ENCODE measurements at regions not wholly inside any gene's neighbourhood (a gene's known extent, or its start where the extent isn't known, plus 50 kb on each side); places are given as distances from the start of the nearest gene placed in this dataset.

GRCh38 chr6:97406633-97407032 is 123.6 kb upstream of the MMS22L start:
- WGBS, 2 experiments (ENCODE audit: insufficient coverage in 1 of 2, insufficient read length in 1 of 2), result 75% methylated on average over 1 of the region's 1 CpG; no CpG with 5 or more reads in 1 of the 2 experiments
- H3K27ac Mint-ChIP-seq, result no peak overlapping the region
- no peak for DNase-seq
- peaks cover 9% of the 10 kb centered on the region for H3K27me3 Mint-ChIP-seq (ENCODE audit: insufficient read depth)
- Histone ChIP-seq H3K27ac (ENCODE audit: low read depth, low read length) (no peak overlapping the region), H3K36me3 (ENCODE audit: control insufficient read depth, insufficient read depth, low read length) (no peaks in the 10 kb centered on the region), H3K4me3 (ENCODE audit: low read length) (peak overlapping the region; percentile 51), H3K9me3 (ENCODE audit: control insufficient read depth, low read length) (peaks cover 6% of the 10 kb centered on the region), H3K4me1 (ENCODE audit: control insufficient read depth, insufficient read depth, low read length) (peaks cover 7% of the 10 kb centered on the region), H3K9ac (ENCODE audit: extremely low read depth, low read length, poor library complexity, severe bottlenecking) (no peak overlapping the region), H3K27me3 (ENCODE audit: control insufficient read depth, insufficient read depth, low read length, poor library complexity, severe bottlenecking) (no peaks in the 10 kb centered on the region)
- TF ChIP-seq CTCF (conservative IDR thresholded peaks at IDR 0.05), result no peak
- no peaks in the 10 kb centered on the region for H3K36me3 Mint-ChIP-seq (ENCODE audit: low read depth)
- H3K4me3 Mint-ChIP-seq, result no peak overlapping the region
- peaks cover 34% of the 10 kb centered on the region for H3K4me1 Mint-ChIP-seq
- H3K9me3 Mint-ChIP-seq, result no peaks in the 10 kb centered on the region

- no peaks in the 10 kb centered on the region for H3K9me3 Mint-ChIP-seq
- Histone ChIP-seq H3K9ac (ENCODE audit: extremely low read depth, low read length, poor library complexity, severe bottlenecking) (no peak overlapping the region), H3K27ac (ENCODE audit: low read depth, low read length) (no peak overlapping the region), H3K9me3 (ENCODE audit: control insufficient read depth, low read length) (no peaks in the 10 kb centered on the region), H3K4me1 (ENCODE audit: control insufficient read depth, insufficient read depth, low read length) (no peaks in the 10 kb centered on the region), H3K4me3 (ENCODE audit: low read length) (no peak overlapping the region), H3K27me3 (ENCODE audit: control insufficient read depth, insufficient read depth, low read length, poor library complexity, severe bottlenecking) (no peaks in the 10 kb centered on the region), H3K36me3 (ENCODE audit: control insufficient read depth, insufficient read depth, low read length) (no peaks in the 10 kb centered on the region)
- peaks cover 20% of the 10 kb centered on the region for H3K4me1 Mint-ChIP-seq
- WGBS, 2 experiments (ENCODE audit: insufficient coverage in 1 of 2, insufficient read length in 1 of 2), result 71 to 75% methylated on average over 1 of the region's 2 CpGs
- H3K4me3 Mint-ChIP-seq, result no peak overlapping the region
- H3K27me3 Mint-ChIP-seq (ENCODE audit: insufficient read depth), result peaks cover 33% of the 10 kb centered on the region
- DNase-seq, result no peak
- H3K36me3 Mint-ChIP-seq (ENCODE audit: low read depth), result no peaks in the 10 kb centered on the region
- TF ChIP-seq CTCF (conservative IDR thresholded peaks at IDR 0.05), result no peak
- no peak overlapping the region for H3K27ac Mint-ChIP-seq
Observed at GRCh38 chr6:97411610-97412009, 128.6 kb upstream of the MMS22L start.

- H3K36me3 ChIP-seq (ENCODE audit: control insufficient read depth, insufficient read depth, low read length), result no peaks in the 10 kb centered on the region
- H3K4me1 Mint-ChIP-seq, result peaks cover 16% of the 10 kb centered on the region
- 57 to 93% methylated on average over 1 of the region's 1 CpG for WGBS, 2 experiments (ENCODE audit: insufficient coverage in 1 of 2, insufficient read length in 1 of 2)
Observed at GRCh38 chr6:97412511-97412910, 129.5 kb upstream of the MMS22L start.

More at GRCh38 chr6:97412511-97412910, 129.5 kb upstream of the MMS22L start:
- no peak for TF ChIP-seq CTCF (conservative IDR thresholded peaks at IDR 0.05)
- no peaks in the 10 kb centered on the region for H3K9me3 ChIP-seq (ENCODE audit: control insufficient read depth, low read length)
- DNase-seq, result no peak
- no peak overlapping the region for H3K9ac ChIP-seq (ENCODE audit: extremely low read depth, low read length, poor library complexity, severe bottlenecking)
- H3K4me1 ChIP-seq (ENCODE audit: control insufficient read depth, insufficient read depth, low read length), result no peaks in the 10 kb centered on the region
- H3K9me3 Mint-ChIP-seq, result no peaks in the 10 kb centered on the region
- H3K27ac ChIP-seq (ENCODE audit: low read depth, low read length), result no peak overlapping the region
- no peak overlapping the region for H3K27ac Mint-ChIP-seq
- H3K4me3 ChIP-seq (ENCODE audit: low read length), result no peak overlapping the region
- no peaks in the 10 kb centered on the region for H3K27me3 ChIP-seq (ENCODE audit: control insufficient read depth, insufficient read depth, low read length, poor library complexity, severe bottlenecking)
- no peak overlapping the region for H3K4me3 Mint-ChIP-seq
- no peaks in the 10 kb centered on the region for H3K36me3 Mint-ChIP-seq (ENCODE audit: low read depth)
- peaks cover 42% of the 10 kb centered on the region for H3K27me3 Mint-ChIP-seq (ENCODE audit: insufficient read depth)
